Mesendoderm (in vitro differentiated cells): ENCODE measurements at regions not wholly inside any gene's neighbourhood (a gene's known extent, or its start where the extent isn't known, plus 50 kb on each side); places are given as distances from the start of the nearest gene placed in this dataset.
A peak's percentile ranks its signal among the peaks of the same experiment; 100 is the strongest.

Experiments used
- DNase-seq: peaks from one replicate; pipeline ENCODE4 v3.0.0; 2013
- H2AK5ac ChIP-seq: 2 replicates; pipeline ENCODE4 v1.6.1; 2013; ENCODE audit warnings: low read length, inconsistent platforms
- H2BK120ac ChIP-seq: 2 replicates; pipeline ENCODE4 v1.6.1; 2013; ENCODE audit warnings: low read depth, mild to moderate bottlenecking, low read length, moderate library complexity, mixed read lengths
- H2BK15ac ChIP-seq: replicated peaks from 2 replicates; pipeline ENCODE4 v1.6.1; 2013; ENCODE audit warnings: low read depth, mild to moderate bottlenecking, moderate library complexity
- H2BK5ac ChIP-seq: 2 replicates; pipeline ENCODE4 v1.6.1; 2013; ENCODE audit warnings: low read length, inconsistent platforms
- H3K18ac ChIP-seq: 2 replicates; pipeline ENCODE4 v1.6.1; 2013; ENCODE audit warnings: mild to moderate bottlenecking, low read length, mixed read lengths
- H3K23ac ChIP-seq: one replicate; pipeline ENCODE4 v1.6.1; 2013; ENCODE audit warnings: low read length
- H3K27ac ChIP-seq: 2 replicates; pipeline ENCODE4 v1.5.1; 2013; ENCODE audit warnings: low read depth, mild to moderate bottlenecking, inconsistent platforms, low read length, moderate library complexity
- H3K27me3 ChIP-seq: 2 replicates; pipeline ENCODE4 v1.6.1; 2013; ENCODE audit warnings: low read length, control low read depth, mild to moderate bottlenecking, inconsistent platforms; ENCODE audit not compliant: insufficient read depth, poor library complexity
- H3K36me3 ChIP-seq: 2 replicates; pipeline ENCODE4 v1.6.1; 2013; ENCODE audit warnings: low read length, inconsistent platforms; ENCODE audit not compliant: control insufficient read depth, insufficient read depth
- H3K4ac ChIP-seq: one replicate; pipeline ENCODE4 v1.6.1; 2013; ENCODE audit warnings: low read depth, mild to moderate bottlenecking, low read length, moderate library complexity
- H3K4me1 ChIP-seq: 2 replicates; pipeline ENCODE4 v1.6.1; 2013; ENCODE audit warnings: low read depth, low read length, inconsistent platforms; ENCODE audit not compliant: control insufficient read depth
- H3K4me2 ChIP-seq: 2 replicates; pipeline ENCODE4 v1.6.1; 2013; ENCODE audit warnings: low read length
- H3K4me3 ChIP-seq: 2 replicates; pipeline ENCODE4 v1.5.1; 2013; ENCODE audit warnings: mild to moderate bottlenecking, low read length
- H3K56ac ChIP-seq: one replicate; pipeline ENCODE4 v1.6.1; 2013; ENCODE audit warnings: low read length
- H3K79me1 ChIP-seq: 2 replicates; pipeline ENCODE4 v1.6.1; 2013; ENCODE audit warnings: low read length, inconsistent platforms
- H3K79me2 ChIP-seq: 2 replicates; pipeline ENCODE4 v1.6.1; 2013; ENCODE audit warnings: mild to moderate bottlenecking, low read length; ENCODE audit not compliant: control insufficient read depth, insufficient read depth
- H3K9ac ChIP-seq: 2 replicates; pipeline ENCODE4 v1.6.1; 2013; ENCODE audit warnings: low read length, inconsistent platforms
- H4K5ac ChIP-seq: one replicate; pipeline ENCODE4 v1.6.1; 2013; ENCODE audit warnings: low read length
- H4K8ac ChIP-seq: one replicate; pipeline ENCODE4 v1.6.1; 2013; ENCODE audit warnings: low read depth, mild to moderate bottlenecking, control low read depth, low read length, moderate library complexity
- WGBS: extraction: QIAGEN DNeasy Blood & Tissue Kit; methylation state at CpG from one replicate; pipeline ENCODE4 v1.1.7; 2013; ENCODE audit warnings: low lambda C conversion rate, missing lambda C conversion rate; ENCODE audit not compliant: insufficient coverage; ENCODE audit errors: extremely low coverage; 5-methylcytosine and 5-hydroxymethylcytosine counted together

GRCh38 chr20:7770578-7770977, 169.7 kb downstream of the HAO1 start:
- no peaks in the 10 kb centered on the region for H3K36me3 ChIP-seq
- no peak overlapping the region for H3K9ac ChIP-seq
- no peaks in the 10 kb centered on the region for H3K79me2 ChIP-seq
- no CpG with 5 or more reads among the region's 2 CpGs for WGBS
- no peak overlapping the region for H4K5ac ChIP-seq
- no peak overlapping the region for H2BK120ac ChIP-seq
- no peak overlapping the region for H3K4me2 ChIP-seq
- H2AK5ac ChIP-seq = no peak overlapping the region
- H2BK5ac ChIP-seq = no peak overlapping the region
- no peaks in the 10 kb centered on the region for H3K4me1 ChIP-seq
- H3K18ac ChIP-seq = no peak overlapping the region
- H4K8ac ChIP-seq = no peak overlapping the region
- no peak overlapping the region for H3K56ac ChIP-seq
- no peak overlapping the region for H3K27ac ChIP-seq
- no peaks in the 10 kb centered on the region for H3K27me3 ChIP-seq
- H3K79me1 ChIP-seq = no peaks in the 10 kb centered on the region
- H2BK15ac ChIP-seq = no peak overlapping the region
- no peak for DNase-seq
- H3K23ac ChIP-seq = no peak overlapping the region
- no peak overlapping the region for H3K4me3 ChIP-seq
- no peak overlapping the region for H3K4ac ChIP-seq

GRCh38 chr20:7772371-7772770, 167.9 kb downstream of the HAO1 start:
- H2BK5ac ChIP-seq = no peak overlapping the region
- H3K4ac ChIP-seq = no peak overlapping the region
- H3K27ac ChIP-seq = no peak overlapping the region
- no peak for DNase-seq
- no peaks in the 10 kb centered on the region for H3K4me1 ChIP-seq
- H3K36me3 ChIP-seq = no peaks in the 10 kb centered on the region
- H3K18ac ChIP-seq = no peak overlapping the region
- no peaks in the 10 kb centered on the region for H3K79me1 ChIP-seq
- H3K4me2 ChIP-seq = no peak overlapping the region
- H2BK120ac ChIP-seq = no peak overlapping the region
- no peak overlapping the region for H4K8ac ChIP-seq
- no peak overlapping the region for H3K9ac ChIP-seq
- no peak overlapping the region for H2AK5ac ChIP-seq
- H3K56ac ChIP-seq = no peak overlapping the region
- H3K23ac ChIP-seq = no peak overlapping the region
- no peak overlapping the region for H3K4me3 ChIP-seq
- no peaks in the 10 kb centered on the region for H3K27me3 ChIP-seq
- H2BK15ac ChIP-seq = no peak overlapping the region
- H4K5ac ChIP-seq = no peak overlapping the region
- H3K79me2 ChIP-seq = no peaks in the 10 kb centered on the region
- no CpG with 5 or more reads among the region's 2 CpGs for WGBS

- Histone ChIP-seq H2BK15ac (no peak overlapping the region), H3K9ac (no peak overlapping the region), H3K4me1 (no peaks in the 10 kb centered on the region), H3K56ac (no peak overlapping the region), H3K18ac (no peak overlapping the region), H4K5ac (no peak overlapping the region), H2AK5ac (no peak overlapping the region), H3K4me3 (no peak overlapping the region), H3K4me2 (no peak overlapping the region), H3K27ac (no peak overlapping the region), H4K8ac (no peak overlapping the region), H3K23ac (no peak overlapping the region), H2BK120ac (no peak overlapping the region), H2BK5ac (no peak overlapping the region), H3K79me2 (no peaks in the 10 kb centered on the region), H3K79me1 (no peaks in the 10 kb centered on the region), H3K4ac (no peak overlapping the region), H3K36me3 (no peaks in the 10 kb centered on the region), H3K27me3 (no peaks in the 10 kb centered on the region)
- DNase-seq = peak; percentile 7
- WGBS = no CpG with 5 or more reads among the region's 2 CpGs
These were observed 166.7 kb downstream of the HAO1 start for GRCh38 chr20:7773511-7773910.

GRCh38 chr20:7775072-7775471, 165.2 kb downstream of the HAO1 start:
- Histone ChIP-seq H3K79me1 (no peaks in the 10 kb centered on the region), H3K18ac (no peak overlapping the region), H3K79me2 (no peaks in the 10 kb centered on the region), H3K27me3 (no peaks in the 10 kb centered on the region), H3K56ac (no peak overlapping the region), H2BK15ac (no peak overlapping the region), H3K27ac (no peak overlapping the region), H2AK5ac (no peak overlapping the region), H2BK120ac (no peak overlapping the region), H4K8ac (no peak overlapping the region), H3K4me3 (no peak overlapping the region), H3K4me2 (no peak overlapping the region), H3K4ac (no peak overlapping the region), H3K23ac (no peak overlapping the region), H3K36me3 (no peaks in the 10 kb centered on the region), H2BK5ac (no peak overlapping the region), H3K4me1 (no peaks in the 10 kb centered on the region), H4K5ac (no peak overlapping the region), H3K9ac (no peak overlapping the region)
- no CpG with 5 or more reads among the region's 2 CpGs for WGBS
- DNase-seq = no peak

- no peaks in the 10 kb centered on the region for H3K79me2 ChIP-seq
- H3K4me1 ChIP-seq = no peaks in the 10 kb centered on the region
- no peak overlapping the region for H2AK5ac ChIP-seq
- H3K4ac ChIP-seq = no peak overlapping the region
- no peak overlapping the region for H2BK120ac ChIP-seq
- no peak overlapping the region for H3K56ac ChIP-seq
- H4K8ac ChIP-seq = no peak overlapping the region
- WGBS = no CpG with 5 or more reads among the region's 2 CpGs
- H4K5ac ChIP-seq = no peak overlapping the region
- H3K9ac ChIP-seq = no peak overlapping the region
- H3K36me3 ChIP-seq = no peaks in the 10 kb centered on the region
- H2BK5ac ChIP-seq = no peak overlapping the region
- peak; percentile 3 for DNase-seq
- no peaks in the 10 kb centered on the region for H3K79me1 ChIP-seq
- H3K27me3 ChIP-seq = no peaks in the 10 kb centered on the region
- H3K4me2 ChIP-seq = no peak overlapping the region
- no peak overlapping the region for H2BK15ac ChIP-seq
- H3K27ac ChIP-seq = no peak overlapping the region
- H3K18ac ChIP-seq = no peak overlapping the region
- no peak overlapping the region for H3K4me3 ChIP-seq
- H3K23ac ChIP-seq = no peak overlapping the region
These were observed 164.1 kb downstream of the HAO1 start for GRCh38 chr20:7776148-7776547.

- Histone ChIP-seq H3K18ac (no peak overlapping the region), H3K36me3 (no peaks in the 10 kb centered on the region), H3K23ac (no peak overlapping the region), H2AK5ac (no peak overlapping the region), H3K56ac (no peak overlapping the region), H3K79me2 (no peaks in the 10 kb centered on the region), H2BK15ac (no peak overlapping the region), H4K5ac (no peak overlapping the region), H3K9ac (no peak overlapping the region), H2BK120ac (no peak overlapping the region), H2BK5ac (no peak overlapping the region), H3K27ac (no peak overlapping the region), H4K8ac (no peak overlapping the region), H3K4me2 (no peak overlapping the region), H3K4me3 (no peak overlapping the region), H3K4me1 (no peaks in the 10 kb centered on the region), H3K27me3 (no peaks in the 10 kb centered on the region), H3K4ac (no peak overlapping the region), H3K79me1 (no peaks in the 10 kb centered on the region)
- no peak for DNase-seq
- no CpG with 5 or more reads among the region's 2 CpGs for WGBS
These were observed 150.1 kb downstream of the HAO1 start for GRCh38 chr20:7790189-7790588.
